Left cardiac atrium (tissue), 4 donors: ENCODE measurements at regions not wholly inside any gene's neighbourhood (a gene's known extent, or its start where the extent isn't known, plus 50 kb on each side); places are given as distances from the start of the nearest gene placed in this dataset.

ENCODE experiments used
- ATAC-seq, 2 donors: fragments of 200-7000 bp; cut with Tn5 transposase; one replicate each; pipeline ENCODE4 v1.9.1; 2020; ENCODE audit warnings: mild to moderate bottlenecking in 2 of 2, moderate library complexity in 2 of 2
- DNase-seq: peaks from one replicate; pipeline ENCODE4 v3.0.0-alpha.2; 2020
- intact Hi-C, 2 donors: fragments of 100-400 bp; cut with DNase I; formaldehyde crosslinking; loops; one replicate each; pipeline versions ENCODE4 v1.14.1 to v1.15.1; 2022 to 2023
- donor health status: DM: no; HTN: yes; CAD: no.
- donor health status: DM: no; HTN: yes; CAD: no; lungs with severe emphysema.
- donor health status: DM: yes; HTN: yes; CAD: no.
- donor health status: Dilated cardiomyopathy.

DNA sequence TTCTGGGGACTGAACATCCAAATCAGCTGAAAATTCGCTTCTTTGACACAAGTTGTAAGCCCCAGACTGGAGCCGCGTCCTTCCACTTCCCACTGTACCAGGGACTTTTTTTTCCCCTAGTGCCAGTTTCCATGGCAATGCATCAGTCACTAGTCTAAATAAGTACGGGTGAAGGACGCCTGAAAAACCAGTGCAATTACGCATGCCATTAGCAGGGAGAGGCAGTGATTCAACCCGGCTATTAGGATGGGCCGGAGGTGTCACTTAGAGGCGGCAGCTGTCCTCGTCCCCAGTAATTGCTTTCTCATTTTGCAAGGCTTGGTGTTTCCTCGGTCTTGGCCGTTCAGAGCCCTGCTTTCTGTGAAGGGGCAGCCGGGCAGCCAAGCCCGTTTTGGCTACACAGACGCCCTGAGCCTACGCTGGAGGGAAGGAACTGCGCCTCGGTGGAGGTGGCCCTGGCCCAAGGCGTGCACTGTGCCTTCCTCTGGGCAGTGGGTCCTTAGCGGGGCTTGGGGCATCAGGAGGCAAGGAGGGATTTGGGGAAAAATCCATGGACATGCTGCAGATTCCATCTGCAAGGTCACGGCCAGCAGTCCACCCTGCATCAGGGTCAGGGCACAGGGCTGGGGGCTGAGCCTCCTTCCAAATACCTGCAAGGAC lies 319.7 kb downstream of the CTTN start:
- DNase-seq = no peak
- ATAC-seq = no peak
- intact Hi-C loops = no loop called here

DNA sequence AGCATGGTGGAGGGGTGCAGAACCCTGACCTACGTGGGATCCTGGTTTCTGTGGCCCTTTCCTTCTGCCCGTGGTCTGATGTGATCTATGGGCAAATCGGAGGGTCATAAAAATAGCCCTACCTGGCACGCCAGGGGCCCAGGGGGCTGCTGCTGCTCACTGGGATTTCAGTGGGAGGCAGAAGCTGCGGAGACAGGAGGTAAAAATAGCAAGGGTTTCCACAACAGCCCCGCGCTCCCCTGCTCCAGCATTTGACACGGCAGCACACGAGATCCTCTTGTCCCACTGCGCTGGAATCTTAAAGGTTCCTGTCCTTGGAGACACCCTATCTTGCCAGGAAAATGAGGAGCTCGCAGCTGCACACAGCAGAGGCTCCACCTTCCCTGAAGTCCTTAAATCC lies 321.2 kb downstream of the CTTN start:
- intact Hi-C loops = no loop called here
- ATAC-seq (no peak), DNase-seq (no peak)

DNA sequence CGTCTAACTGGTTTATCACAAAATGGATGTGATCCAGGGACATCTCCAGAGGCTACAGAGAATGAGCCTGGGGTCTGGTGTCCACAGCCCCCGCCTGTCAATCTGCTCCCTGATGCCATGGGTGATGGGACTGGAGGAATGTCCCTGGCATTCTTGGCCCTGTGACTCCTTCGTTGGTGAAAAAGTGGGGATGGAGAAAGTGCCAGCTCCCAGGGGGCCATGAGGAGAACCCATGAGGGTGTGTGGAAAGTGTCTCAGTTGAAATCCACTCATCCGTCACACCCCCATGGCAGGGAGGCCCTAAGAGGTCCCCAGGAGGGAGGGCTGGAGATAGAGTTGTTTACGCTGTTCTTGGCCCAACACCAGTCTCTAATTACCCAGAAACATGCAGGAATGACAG lies 322.0 kb downstream of the CTTN start:
- ATAC-seq (no peak), DNase-seq (no peak)
- intact Hi-C loops = no loop called here

DNA sequence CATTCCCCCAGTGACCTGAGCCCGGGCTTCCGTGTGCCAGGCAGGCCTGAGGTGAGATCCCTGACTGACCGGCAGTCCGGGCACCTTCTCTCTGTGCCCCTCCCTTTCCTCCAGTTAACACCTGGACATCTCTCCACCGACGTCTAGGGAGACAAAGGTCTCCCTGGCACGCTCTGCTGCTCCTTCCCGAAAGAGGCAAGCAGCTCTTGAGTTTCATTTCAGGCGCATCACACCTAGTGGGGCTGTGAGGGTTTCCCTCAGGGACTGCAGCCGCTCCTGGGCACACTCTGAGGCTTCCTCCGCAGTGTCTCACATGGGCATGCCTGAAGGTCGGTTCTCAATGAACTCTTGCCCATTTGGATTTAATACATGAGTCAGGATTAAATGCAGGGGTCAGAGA lies 322.7 kb downstream of the CTTN start:
- intact Hi-C loops = no loop called here
- ATAC-seq = no peak
- no peak for DNase-seq

- no peak for ATAC-seq
- intact Hi-C loops = no loop called here
- DNase-seq = no peak
These were observed 326.9 kb downstream of the CTTN start for GRCh38 chr11:70725278-70725677.

- intact Hi-C loops = no loop called here
- ATAC-seq (no peak), DNase-seq (no peak)
These were observed 327.4 kb downstream of the CTTN start for GRCh38 chr11:70725739-70726138.

- DNase-seq (no peak), ATAC-seq (no peak)
- intact Hi-C loops = no loop called here
These were observed 328.7 kb downstream of the CTTN start for GRCh38 chr11:70727021-70727420.

- intact Hi-C loops = no loop called here
- ATAC-seq (no peak), DNase-seq (no peak)
These were observed 329.7 kb downstream of the CTTN start for GRCh38 chr11:70727899-70728620.

DNA sequence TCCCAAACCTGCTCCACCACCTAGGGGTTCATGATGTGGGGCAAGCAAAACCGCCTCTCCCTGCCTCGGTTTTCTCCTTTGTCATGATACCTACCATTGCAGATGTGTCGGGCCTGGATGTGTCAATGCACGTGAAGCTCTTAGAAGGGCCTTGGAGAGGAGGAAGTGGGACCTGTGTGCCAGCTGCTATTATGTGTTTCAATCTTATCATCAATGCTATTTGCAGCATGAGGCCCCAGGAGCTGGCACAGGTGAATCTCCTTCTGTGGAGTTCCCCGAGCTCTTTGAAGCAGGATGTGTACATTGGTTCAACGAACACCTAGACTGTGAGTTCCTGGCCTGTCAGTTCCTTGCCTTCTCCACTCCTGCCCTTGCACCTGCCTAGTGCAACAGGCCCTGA lies 331.6 kb downstream of the CTTN start:
- no peak for ATAC-seq
- no peak for DNase-seq
- intact Hi-C loops = no loop called here

- no peak for ATAC-seq
- no peak for DNase-seq
- intact Hi-C loops = no loop called here
These were observed 332.1 kb downstream of the CTTN start for GRCh38 chr11:70730411-70730810.

DNA sequence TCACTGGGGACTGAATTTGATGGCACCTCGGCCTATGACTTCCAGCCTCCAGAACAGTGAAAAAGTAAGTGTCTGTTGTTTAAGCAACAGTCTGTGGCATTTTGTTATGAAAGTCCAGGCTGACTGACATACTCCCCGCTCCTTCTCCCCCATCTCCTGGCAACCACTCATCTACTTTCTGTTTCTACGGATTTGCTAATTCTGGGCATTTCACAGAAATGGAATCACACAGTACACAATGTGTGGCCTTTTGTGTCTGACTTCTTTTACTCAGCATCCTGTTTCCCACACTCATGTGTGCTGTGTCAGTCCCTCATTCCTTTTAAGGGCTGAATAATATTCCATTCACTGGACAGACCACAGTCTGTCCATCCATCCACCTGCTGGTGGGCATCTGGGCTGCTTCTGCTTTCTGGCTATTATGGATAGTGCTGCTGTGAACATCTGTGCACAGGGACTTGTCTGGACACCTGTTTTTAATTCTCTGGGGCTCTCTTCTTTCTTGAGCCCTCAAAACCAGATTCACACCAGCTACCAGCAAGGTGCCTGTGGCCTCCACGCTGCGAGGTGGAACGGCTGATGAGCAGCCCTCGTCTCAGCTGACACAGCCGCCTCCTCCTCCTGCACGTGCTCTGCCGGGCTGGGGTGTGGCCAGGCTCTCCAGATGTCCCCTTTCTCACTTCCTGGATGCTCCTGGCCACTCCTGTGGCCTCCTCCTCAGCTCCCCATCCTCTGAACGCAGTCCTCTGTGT lies 333.1 kb downstream of the CTTN start:
- no peak for ATAC-seq
- intact Hi-C loops = no loop called here
- no peak for DNase-seq

DNA sequence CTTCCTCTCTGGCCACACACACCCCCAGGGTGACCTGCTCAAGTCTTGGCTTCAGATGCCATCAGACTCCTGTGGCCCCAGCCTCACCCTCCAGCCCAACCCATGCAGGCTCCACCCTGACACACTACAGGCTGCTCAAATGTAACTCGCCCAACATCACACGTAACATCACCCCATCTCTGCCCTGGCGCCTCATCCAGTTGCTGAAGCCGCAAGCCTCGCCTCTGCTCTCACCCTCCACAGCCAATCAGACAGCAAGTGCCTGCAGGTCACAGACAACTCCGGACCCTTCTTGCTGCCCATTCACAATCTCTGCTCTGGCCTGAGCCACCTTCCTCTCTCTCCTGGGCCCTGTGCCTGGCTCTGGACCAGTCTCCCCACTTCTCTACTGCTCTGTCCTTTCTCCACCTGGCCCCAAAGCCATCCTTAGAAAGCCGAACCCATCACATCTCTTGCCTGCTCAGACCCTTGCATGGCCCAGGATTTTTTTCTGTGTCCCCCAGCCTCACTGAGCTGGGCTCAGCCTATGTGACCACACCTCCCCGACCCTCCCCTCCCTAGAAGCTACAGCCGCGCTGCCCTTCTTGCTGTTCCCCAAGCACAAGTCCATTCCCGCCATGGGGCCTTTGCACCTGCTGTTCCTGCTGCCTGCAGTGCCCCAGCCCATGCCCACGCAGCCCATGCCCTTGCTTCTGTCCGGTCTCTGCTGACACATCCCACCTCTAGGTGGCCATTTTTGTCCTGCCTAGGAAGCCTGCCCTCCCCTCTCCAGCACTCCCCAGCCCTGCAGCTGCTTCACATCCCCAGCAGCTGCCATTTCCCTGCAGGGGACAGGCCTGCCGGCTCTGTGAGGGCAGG lies 333.9 kb downstream of the CTTN start:
- DNase-seq = no peak
- intact Hi-C loops = no loop called here

GRCh38 chr11:70732881-70733196 lies 334.5 kb downstream of the CTTN start:
- DNase-seq (no peak), ATAC-seq (no peak)
- intact Hi-C loops = no loop called here

More for the DNA sequence above, 333.9 kb downstream of the CTTN start:
- no peak for ATAC-seq

GRCh38 chr11:70733327-70734325 lies 335.3 kb downstream of the CTTN start:
- intact Hi-C loops = no loop called here
- no peak for ATAC-seq

DNA sequence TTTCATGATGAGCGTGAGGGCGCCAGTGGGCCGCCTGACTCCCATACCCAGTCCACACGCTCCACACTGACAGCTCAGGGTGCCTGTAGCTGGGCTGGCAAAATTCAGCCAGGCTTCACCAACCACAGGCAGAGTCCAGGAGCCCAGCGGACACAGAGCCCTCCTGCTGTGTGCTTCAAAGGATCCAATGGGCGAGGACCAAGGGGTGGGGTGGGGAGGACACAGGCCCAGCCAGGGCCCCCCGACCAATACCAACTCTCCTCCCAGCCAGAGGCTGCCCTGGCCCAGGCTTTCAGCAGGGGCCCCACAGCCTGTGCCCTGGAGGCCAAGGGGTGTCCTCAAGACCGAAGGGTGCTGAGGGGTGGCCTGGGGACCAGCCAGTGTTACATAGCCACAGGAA lies 336.1 kb downstream of the CTTN start:
- intact Hi-C loops = no loop called here
- ATAC-seq (no peak), DNase-seq (no peak)

More at GRCh38 chr11:70733327-70734325, 335.3 kb downstream of the CTTN start:
- DNase-seq = no peak

DNA sequence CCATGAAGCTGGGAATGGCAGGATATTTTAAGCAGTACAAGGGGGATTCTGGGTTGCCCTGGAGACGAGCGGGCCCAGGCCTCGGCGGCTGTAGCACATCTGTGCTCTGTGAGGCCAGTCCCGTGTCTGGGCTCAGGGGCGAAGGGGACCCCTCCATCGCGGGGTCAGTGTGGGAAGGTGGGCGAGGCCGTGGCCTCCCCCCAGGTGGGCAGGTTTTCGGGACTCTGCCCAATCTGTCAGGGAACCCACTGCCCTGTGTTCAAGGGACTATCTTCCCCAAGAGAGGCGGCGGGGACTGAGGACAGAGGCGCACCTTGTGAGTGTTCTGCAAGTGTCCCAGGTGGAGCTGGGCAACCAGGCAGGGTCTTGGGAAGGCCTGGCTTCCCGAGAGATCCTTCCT lies 336.6 kb downstream of the CTTN start:
- ATAC-seq (no peak), DNase-seq (no peak)
- intact Hi-C loops = loop anchor here in 1 of 2 donors (5.0 kb wide), 1 partner anchor 587 kb away; no protein-coding TSS in a partner anchor

GRCh38 chr11:70735976-70736375 lies 337.6 kb downstream of the CTTN start:
- ATAC-seq (no peak), DNase-seq (no peak)
- intact Hi-C loops = loop anchor here in 1 of 2 donors (5.0 kb wide), 1 partner anchor 586 kb away; no protein-coding TSS in a partner anchor

- no peak for ATAC-seq
- DNase-seq = no peak
- intact Hi-C loops = loop anchor here in 1 of 2 donors (5.0 kb wide), 1 partner anchor 586 kb away; no protein-coding TSS in a partner anchor
These were observed 338.1 kb downstream of the CTTN start for GRCh38 chr11:70736461-70736860.
